NCI-H1417 treated with DMSO at 0.1 percent for 48 hours (cell line): ENCODE measurements at regions not wholly inside any gene's neighbourhood (a gene's known extent, or its start where the extent isn't known, plus 50 kb on each side); places are given as distances from the start of the nearest gene placed in this dataset.
"Not testable (repeated sequence)": the region's sequence is repeated elsewhere in the genome, so short reads cannot be mapped to it uniquely, and the experiment has no call there.

Experiments
- DNase-seq: peaks from one replicate; lab custom pipeline; 2025; lab: John Stamatoyannopoulos, UW

DNA sequence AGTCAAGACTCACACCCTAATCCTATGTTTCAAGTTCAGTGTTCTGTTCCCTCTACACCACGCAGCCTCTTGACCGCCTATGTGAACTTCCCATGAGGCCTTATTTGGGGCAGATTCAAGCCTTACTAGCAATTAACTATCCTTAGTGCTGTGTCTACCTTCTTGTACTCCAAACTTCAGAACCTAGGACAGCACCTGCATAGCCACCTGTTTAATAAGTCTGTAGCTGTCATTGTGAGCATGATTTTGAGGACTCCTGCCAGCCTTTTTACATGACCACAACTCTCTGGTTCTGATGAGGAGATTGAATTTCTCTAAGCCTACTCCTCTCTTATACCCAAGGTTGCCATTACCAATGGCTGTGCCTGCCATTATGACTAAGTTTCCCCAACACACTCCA is 50.8 kb upstream of the PCSK1 start:
- no peak for DNase-seq

DNA sequence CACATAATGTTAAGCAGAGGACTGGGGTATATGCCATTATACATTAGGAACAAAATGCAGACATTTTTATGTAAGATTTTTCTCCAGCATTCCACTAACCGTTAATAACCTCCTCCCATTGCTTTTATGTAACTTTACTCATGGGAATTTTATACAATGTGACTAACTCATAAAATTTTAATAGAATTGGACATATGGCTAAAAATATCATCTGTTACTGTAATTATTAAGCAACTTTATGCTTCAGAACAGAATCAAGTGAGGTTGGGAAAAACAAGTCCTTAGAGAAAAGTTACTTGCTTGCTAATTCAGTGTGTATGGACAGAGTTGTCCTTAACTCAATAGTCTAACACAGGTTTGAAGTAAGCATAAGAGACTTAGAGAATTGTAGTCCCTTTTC is 54.8 kb upstream of the PCSK1 start:
- no peak for DNase-seq

- no peak for DNase-seq
Observed at GRCh38 chr5:96489532-96489931, 56.5 kb upstream of the PCSK1 start.

DNA sequence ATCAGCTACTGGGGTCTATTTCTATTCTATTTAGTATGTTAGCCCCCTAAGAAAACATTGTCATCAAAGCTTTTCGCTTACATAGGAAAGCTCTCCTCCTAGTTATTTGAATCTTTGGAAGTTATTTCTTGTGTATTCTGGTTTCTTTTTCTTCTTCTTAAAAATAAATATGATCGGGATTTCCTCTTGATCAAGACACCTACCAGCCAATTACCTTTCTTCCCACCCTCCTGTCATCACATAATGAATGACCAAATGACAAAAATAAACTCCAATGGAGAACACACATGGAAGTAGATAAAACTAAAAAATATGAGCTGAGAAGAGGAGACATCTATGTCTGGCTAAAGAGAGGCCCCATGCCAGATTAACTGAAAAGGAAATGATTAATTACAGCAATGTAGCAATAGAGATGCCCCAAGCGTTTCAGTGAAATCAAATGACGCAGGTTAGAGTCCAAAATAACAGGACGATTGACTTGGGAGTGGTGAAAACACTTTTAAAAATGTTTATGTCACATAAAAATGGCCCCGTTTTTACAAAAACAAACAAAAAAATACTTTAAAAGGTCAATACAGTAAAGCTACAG is 59.5 kb upstream of the PCSK1 start:
- no peak for DNase-seq

DNA sequence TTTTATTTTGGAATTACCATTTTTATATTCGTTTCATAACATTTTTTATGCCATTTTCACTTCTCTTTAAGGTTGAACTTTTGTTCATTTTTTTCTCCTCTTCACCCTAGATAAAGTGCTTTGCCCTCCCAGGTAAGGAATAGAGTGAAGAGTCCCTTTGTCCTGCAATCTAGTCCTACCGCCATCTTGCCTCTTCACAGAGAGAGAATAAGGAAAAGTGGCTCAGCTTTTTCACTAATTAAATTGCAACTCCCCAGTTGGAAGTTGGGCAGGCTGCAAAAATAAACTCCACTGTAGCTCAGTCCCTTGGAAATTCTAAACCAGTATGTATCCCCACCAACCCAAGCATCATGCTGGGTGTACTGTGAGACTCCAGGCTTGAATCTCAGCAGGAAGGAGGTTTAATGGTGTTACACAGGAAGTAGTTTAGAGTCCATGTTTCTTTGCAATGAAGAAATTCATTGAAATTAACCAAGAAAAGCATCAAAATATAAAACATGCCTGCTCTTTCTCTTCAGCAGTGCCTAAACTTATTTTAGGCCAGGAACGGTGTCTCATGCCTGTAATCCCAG is 60.3 kb upstream of the PCSK1 start:
- no peak for DNase-seq

- not testable (repeated sequence) for DNase-seq
Observed at GRCh38 chr5:96495412-96495811, 62.4 kb upstream of the PCSK1 start.

DNA sequence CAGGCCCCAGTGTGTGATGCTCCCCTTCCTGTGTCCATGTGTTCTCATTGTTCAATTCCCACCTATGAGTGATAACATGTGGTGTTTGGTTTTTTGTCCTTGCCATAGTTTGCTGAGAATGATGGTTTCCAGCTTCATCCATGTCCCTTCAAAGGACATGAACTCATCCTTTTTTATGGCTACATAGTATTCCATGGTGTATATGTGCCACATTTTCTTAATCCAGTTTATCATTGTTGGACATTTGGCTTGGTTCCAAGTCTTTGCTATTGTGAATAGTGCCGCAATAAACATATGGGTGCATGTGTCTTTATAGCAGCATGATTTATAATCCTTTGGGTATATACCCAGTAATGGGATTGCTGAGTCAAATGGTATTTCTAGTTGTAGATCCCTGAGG is 64.0 kb upstream of the PCSK1 start:
- DNase-seq: not testable (repeated sequence)

- no peak for DNase-seq
Observed at GRCh38 chr5:96499753-96500345, 66.8 kb upstream of the PCSK1 start.

GRCh38 chr5:96501991-96502646 is 69.1 kb upstream of the PCSK1 start:
- DNase-seq: no peak

DNA sequence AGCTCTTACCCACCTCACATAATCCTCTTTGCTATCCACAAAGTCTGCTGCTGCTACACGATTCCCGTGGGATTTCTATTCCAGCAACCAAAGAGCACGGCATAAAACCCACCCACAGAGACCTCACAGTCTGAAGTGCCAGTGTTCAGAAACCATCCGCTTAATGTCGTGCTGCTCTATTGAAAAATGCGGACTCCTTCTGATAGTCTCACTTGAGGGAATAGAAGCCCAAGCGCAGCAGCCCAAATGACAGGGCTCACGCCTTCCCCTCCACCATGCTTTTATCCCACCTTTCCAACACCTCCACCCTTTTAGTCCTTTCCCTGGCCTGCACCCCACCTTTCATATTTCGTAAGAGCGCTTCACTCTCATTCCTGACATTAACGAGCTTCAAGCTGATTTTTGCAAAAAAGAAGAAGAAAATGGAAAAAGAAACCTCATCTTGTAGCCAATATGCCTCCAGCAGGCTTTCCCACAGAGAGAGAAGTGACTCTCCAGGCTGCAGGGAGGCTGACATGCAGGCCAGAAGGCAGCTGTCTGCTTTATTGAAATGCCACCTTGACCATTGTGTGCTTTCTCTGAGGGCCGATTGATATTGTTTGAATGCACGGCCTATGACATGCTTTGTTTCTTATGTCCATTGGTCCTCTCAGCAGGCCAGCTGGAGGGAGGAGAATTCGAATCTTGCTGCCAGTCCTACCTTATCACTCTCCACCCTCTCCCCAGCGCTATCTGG is 70.6 kb upstream of the PCSK1 start:
- DNase-seq: no peak

- no peak for DNase-seq
Observed at GRCh38 chr5:96506376-96506775, 73.3 kb upstream of the PCSK1 start.

- no peak for DNase-seq
Observed at GRCh38 chr5:96506866-96507527, 73.9 kb upstream of the PCSK1 start.

- no peak for DNase-seq
Observed at GRCh38 chr5:96509316-96509715, 76.3 kb upstream of the PCSK1 start.

DNA sequence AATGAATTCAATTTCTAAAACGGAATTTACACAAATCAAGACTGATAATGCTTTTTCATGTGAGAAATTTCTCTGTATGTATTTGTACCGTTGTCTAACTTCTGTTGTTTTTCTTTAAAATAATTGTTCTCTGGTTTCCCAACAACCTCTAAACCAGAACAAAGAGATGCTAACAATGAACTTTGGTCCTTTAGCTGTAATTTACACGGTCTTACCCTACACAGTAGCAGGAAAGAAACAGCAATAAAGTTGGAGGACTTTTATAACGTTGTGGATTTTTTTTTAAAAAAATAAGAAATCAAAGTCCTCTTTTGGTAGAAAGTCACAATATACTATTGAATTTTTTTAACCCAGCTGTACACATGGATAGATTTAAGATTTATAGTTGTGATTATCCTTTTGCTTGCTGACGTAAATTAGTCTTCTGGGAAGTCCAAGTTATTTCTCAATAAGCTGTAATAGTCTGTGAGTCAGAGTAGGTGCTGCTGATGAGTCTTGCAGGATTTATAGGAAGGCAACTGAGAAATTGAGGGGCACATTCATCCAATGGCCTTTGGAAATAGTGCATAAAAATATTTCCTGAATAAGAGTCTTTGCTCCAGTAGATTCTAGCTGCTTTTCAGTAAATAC is 76.8 kb upstream of the PCSK1 start:
- no peak for DNase-seq

DNA sequence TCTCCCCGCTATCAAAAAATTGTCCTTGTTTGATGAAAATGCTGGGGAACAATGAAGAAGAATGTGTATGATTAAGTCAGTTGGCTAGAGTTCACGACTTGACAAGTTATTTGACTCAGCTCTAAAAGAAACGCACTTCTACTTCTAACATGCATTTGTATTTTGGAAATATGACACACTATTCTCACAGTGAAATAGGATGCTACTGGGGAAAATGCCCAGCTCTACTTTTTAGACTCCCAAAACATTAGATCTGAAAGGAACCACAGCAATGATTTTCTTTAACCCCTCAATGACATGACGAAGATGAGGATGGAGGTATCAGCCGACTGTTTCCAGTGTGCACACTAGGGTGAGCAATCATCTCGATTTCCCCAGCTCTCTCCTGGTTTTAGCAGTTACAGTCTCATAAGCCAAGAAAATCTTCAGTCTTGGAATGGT is 83.6 kb upstream of the PCSK1 start:
- no peak for DNase-seq

- peak; percentile 24 for DNase-seq
Observed at GRCh38 chr5:96517295-96517694, 84.2 kb upstream of the PCSK1 start.

DNA sequence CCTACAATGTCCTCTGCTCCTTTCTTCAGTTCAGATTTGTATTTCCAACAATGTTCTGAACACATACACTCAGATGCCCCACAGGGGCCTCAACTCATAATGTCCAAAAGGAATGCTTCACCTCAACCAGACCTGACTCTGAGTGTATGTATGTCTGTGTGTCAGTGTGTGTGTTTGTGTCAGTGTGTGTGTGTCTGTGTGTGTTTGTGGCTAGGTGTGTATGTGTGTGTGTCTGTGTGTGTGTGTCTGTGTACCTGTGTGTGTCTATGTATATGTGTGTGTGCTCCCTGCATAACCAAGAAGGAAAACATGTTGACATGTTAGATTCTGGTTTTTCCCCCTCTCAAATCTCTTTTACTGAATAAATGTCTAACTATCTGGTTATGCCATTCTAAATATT is 87.3 kb upstream of the PCSK1 start:
- no peak for DNase-seq

GRCh38 chr5:96522635-96523355 is 89.7 kb upstream of the PCSK1 start:
- no peak for DNase-seq

GRCh38 chr5:96527768-96528661 is 95.0 kb upstream of the PCSK1 start:
- DNase-seq: no peak
